ENCODE measurements at regions not wholly inside any gene's neighbourhood (a gene's known extent, or its start where the extent isn't known, plus 50 kb on each side); places are given as distances from the start of the nearest gene placed in this dataset.

DNA sequence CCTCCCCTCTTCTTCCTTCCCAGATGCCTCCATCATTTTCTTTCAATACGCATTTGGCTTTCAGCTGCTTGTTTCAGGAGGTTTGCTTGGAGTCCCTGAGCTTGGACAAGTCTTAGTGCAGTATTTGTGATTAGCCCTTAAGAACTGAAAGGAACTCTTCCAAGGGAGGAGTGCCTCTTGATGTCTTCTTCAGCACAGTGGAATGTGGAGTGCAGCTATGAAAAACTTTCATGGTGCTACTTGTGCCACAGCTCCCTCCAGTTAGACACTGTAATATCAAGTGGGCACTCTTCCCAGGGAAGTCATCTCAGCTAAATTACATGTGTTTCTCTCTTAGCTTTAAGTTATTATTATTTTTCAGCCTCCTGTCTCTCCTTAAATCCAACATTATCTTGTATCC lies 173.1 kb downstream of the NECTIN3 start:
- DNase-seq, result no peak

- no peak for DNase-seq
These were observed 175.5 kb downstream of the NECTIN3 start for GRCh38 chr3:111246967-111247760.

DNA sequence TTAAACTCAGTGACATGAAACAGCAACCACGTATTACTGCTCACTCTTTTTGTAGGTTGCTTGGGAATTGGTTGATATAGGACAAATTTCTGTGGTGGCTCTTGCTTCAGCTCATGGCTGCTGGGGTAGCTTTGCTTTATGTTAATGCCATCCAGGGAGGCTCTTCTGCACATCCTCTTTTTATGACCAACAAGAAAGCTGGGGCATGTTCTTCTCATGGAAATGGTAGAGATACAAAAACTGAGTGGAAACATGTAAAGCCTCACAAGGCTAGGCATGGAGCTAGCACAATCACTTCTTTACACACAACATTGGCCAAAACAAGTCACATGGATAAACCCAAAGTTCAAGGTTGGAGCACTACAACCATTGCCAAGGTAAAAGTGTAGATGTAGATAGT lies 176.8 kb downstream of the NECTIN3 start:
- DNase-seq, result no peak

GRCh38 chr3:111249421-111249820 lies 177.8 kb downstream of the NECTIN3 start:
- DNase-seq, result no peak

DNA sequence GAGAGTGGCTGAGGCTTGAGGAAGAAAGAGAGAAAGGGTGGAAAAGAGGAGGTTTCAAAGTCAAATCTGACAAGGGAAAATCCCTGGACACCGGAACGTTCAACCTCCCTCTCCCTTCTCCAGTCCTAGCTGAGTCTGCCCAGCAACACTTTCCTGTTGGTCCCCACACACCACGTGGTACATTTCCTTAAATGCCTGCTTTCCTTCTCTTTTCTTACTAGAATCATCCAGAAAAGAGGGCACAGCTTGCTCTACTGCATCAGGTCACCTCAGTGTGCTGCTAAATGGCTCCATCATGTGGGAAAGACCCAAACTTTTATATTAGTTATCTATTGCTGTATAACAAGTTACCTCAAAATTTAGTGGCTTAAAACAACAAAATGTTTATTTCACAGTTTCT lies 181.2 kb downstream of the NECTIN3 start:
- no peak for DNase-seq

DNA sequence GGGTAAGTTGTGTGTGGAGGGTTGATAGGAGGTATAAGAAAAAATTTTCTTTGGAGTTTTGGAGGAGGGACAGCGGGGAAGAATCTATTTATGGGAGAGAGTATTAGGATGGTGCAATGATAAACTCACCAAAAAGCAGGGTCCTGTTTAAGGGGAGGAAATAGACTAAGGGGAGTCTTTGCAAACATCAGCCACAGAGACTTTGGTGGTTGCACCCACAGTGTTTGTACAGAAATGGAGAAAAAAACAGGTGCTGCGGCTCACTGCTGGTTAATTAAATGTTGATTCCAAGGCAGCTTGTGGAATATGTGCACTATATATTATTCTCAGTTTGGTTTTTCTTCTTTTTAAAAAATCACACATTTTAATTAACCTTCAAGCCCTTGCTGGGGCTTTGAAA lies 182.1 kb downstream of the NECTIN3 start:
- no peak for DNase-seq

DNA sequence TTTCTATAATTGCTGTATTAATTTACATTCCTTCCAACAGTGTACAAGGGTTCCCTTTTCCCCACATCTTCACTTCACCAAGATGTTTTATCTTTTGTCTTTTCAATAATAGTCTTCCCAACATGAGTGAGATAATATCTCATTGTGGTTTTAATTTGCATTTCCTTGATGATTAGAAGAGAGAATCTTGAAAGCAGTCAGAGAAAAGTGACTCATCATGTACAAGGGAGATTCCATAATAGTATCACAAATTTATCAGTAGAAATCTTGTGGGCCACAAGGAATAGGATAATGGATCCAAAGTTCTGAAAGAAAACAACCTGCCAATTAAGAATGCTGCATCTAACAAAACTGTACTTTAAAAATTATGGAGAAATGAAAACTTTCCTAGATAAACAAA lies 189.3 kb downstream of the NECTIN3 start:
- no peak for DNase-seq

- DNase-seq, result no peak
These were observed 198.2 kb downstream of the NECTIN3 start for GRCh38 chr3:111269777-111270176.

- no peak for DNase-seq
These were observed 205.6 kb downstream of the NECTIN3 start for GRCh38 chr3:111277226-111277625.

GRCh38 chr3:111278959-111279358 lies 207.3 kb downstream of the NECTIN3 start:
- DNase-seq, result no peak

GRCh38 chr3:111282024-111282423 lies 210.4 kb downstream of the NECTIN3 start:
- no peak for DNase-seq

GRCh38 chr3:111283165-111283564 lies 211.5 kb downstream of the NECTIN3 start:
- DNase-seq, result no peak

GRCh38 chr3:111284503-111285183 lies 213.0 kb downstream of the NECTIN3 start:
- DNase-seq, result no peak

DNA sequence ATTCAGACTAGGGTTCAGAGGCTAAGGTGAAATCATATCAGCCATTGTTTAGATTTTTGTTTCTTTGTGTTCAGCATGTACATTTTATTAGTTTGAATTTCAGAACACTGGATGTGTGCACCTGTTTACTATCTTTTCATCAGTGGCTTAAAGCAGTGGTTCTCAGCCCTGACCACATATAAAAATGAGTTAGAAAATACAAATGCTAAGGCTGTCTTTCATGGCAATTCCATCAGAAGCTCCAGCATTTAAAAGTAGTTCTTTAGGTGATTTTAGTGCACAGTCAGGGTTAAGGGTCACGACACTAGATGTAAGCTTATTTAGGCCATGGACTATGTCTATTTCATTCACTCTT lies 213.5 kb downstream of the NECTIN3 start:
- no peak for DNase-seq

DNA sequence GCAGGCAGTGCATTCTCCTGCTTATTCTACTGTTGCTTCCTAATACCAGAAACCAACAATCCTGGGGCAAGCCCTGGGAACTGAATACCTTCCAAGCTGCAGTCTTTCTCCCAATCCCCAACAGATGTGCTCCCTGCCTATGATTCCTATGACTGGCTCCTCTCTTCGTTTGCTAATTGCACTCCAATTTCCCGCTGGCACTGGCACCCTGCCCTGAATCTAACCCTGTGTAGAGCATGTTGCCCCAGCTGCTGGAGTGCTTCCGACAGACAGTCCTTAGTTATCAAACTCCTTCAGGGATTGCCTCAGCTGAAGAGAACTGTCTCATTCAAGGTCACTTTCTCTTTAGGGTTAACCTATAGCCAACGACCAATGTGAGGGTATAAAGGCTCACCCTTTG lies 214.1 kb downstream of the NECTIN3 start:
- DNase-seq, result no peak

DNA sequence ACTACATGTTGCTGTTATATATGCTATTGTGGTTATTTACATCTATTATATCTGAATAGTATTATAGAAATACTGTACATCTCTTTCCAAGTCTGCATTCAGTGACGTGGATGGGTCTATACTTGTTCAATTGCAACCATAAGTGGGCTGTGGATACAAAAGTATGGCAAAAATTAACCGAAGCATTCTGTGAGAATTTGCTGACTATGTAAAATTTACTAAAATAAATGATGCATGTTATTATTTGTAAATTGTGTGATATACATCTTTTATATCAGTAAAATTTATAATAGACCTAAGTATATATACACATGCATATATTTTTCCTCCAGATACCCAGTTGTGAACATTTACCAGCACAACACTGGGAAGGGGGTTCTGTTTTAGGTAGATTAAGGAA lies 215.1 kb downstream of the NECTIN3 start:
- no peak for DNase-seq

- no peak for DNase-seq
These were observed 220.5 kb downstream of the NECTIN3 start for GRCh38 chr3:111292117-111292516.

GRCh38 chr3:111299192-111299615 lies 227.6 kb downstream of the NECTIN3 start:
- no peak for DNase-seq

DNA sequence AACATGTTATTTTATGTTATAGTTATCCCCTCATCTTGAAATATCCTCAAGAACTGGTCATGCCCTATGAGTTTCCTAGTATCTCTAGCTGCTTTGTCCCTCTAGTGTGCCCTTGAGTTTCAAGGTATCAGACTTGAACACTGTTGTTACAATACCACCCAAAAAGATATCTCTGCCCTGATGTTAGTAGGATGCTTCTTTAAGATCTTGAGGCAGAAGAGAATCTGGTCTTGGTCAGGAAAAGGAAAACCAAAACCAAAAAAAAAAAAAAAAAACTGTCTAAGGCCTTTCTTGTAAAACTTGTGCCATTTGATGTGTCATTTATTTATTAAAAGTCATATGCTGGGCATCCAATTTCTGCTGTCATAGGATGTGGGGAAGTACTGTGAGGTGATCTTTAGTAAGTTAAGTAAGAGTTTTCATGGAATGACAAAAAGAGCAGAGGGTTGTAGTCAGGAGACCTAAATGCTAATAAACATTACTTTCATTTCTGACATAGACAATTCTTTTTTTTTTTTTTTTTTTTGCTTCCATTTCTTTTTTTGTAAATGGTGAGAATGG lies 229.7 kb downstream of the NECTIN3 start:
- no peak for DNase-seq

DNA sequence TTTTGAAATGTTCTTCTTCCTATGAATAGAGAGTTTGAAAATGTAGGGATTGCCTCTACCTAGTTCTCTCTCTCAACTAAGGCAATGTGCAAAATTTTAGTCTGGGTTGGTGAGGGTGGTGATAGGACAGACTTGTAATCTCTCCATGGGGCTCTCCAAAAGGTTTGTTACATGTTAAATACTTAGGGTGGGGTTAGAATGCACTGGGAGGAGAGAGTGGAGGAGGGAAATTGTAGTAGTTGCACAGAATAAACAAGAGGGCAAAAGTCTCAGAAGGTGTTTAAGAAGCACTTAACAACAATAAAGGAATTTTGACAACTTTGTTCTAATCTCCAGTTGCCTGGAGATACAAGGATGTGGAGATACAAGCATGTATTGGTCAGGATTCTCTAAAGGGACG lies 230.4 kb downstream of the NECTIN3 start:
- no peak for DNase-seq

GRCh38 chr3:111303760-111304159 lies 232.1 kb downstream of the NECTIN3 start:
- no peak for DNase-seq

DNA sequence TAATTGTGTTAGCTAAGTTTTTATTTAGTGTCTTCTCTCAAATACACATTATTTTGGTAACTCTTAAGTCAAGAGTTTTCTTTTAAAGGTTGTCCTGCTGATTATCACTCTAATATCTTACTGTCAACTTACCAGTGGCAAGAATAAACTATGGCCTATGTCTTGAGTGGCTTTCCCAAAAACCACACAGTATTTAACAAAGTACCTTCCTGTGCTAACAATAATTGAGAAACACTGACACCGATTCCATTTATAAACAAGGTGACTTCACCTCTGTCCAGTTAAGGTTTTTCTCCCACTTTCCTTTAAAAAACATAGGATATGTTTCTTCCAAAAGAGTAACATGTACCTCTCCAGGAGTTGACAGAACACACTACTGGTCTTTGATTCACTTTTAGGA lies 234.3 kb upstream of the CD96 start:
- no peak for DNase-seq

DNA sequence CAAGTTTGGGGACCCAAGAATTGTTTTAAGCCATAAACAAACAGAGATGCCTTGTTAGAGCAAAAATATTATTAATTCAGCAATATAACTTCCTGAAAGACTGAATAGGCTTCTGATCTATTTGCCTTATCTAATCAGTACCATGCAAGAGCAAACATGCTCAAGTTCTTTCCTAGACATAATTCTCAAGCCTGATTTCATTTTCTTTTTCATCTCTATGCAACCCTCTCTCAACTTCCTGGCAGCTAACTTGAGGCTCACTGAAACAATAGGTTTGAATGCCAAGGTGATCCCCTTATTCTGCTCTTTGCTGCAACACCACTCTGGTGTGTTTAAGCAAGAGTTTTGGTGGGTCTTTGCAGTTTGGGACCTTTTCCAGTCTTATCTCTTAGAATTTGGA lies 230.9 kb upstream of the CD96 start:
- no peak for DNase-seq

- DNase-seq, result peak; percentile 23
These were observed 230.2 kb upstream of the CD96 start for GRCh38 chr3:111311709-111312235.
